IMR-90 (cell line): ENCODE measurements at regions not wholly inside any gene's neighbourhood (a gene's known extent, or its start where the extent isn't known, plus 50 kb on each side); places are given as distances from the start of the nearest gene placed in this dataset.

Experiments used
- BHLHE40 ChIP-seq: fragments of 150-350 bp; IDR thresholded peaks from 2 replicates; pipeline ENCODE4 v1.6.1; 2016; ENCODE audit warnings: mild to moderate bottlenecking, low read depth, low read length
- CEBPB ChIP-seq: IDR thresholded peaks from 2 replicates; pipeline ENCODE4 v1.6.1; 2012; ENCODE audit warnings: low read depth, low read length, improper control_type of control experiment
- FOS ChIP-seq: fragments of 150-350 bp; IDR thresholded peaks from 2 replicates; pipeline ENCODE4 v1.6.1; 2016; ENCODE audit warnings: low read depth, low read length
- MXI1 ChIP-seq: IDR thresholded peaks from 2 replicates; pipeline ENCODE4 v1.6.1; 2012; ENCODE audit warnings: low read depth, mild to moderate bottlenecking, low read length, moderate library complexity, borderline replicate concordance
- POLR2A ChIP-seq: IDR thresholded peaks from 2 replicates; pipeline ENCODE4 v1.6.1; 2012; ENCODE audit warnings: mild to moderate bottlenecking, low read depth, low read length
- RCOR1 ChIP-seq: IDR thresholded peaks from 2 replicates; pipeline ENCODE4 v1.6.1; 2012; ENCODE audit warnings: mild to moderate bottlenecking, low read length, improper control_type of control experiment; ENCODE audit not compliant: insufficient replicate concordance
- RFX5 ChIP-seq: IDR thresholded peaks from 2 replicates; pipeline ENCODE4 v1.8.0; 2012; ENCODE audit warnings: low read depth, mild to moderate bottlenecking, low read length, moderate library complexity
- SMC3 ChIP-seq: fragments of 150-350 bp; IDR thresholded peaks from 2 replicates; pipeline ENCODE4 v1.6.1; 2016; ENCODE audit warnings: low read depth, mild to moderate bottlenecking, antibody characterized with exemption, low read length, moderate library complexity
- TF ChIP-seq, protein P1 (sequence below): conservative IDR thresholded peaks from 2 replicates; pipeline ENCODE4 v1.5.1; 2012; ENCODE audit warnings: mild to moderate bottlenecking, low read depth, low read length, improper control_type of control experiment
- TF ChIP-seq, protein P2 (sequence below): fragments of 150-350 bp; IDR thresholded peaks from 2 replicates; pipeline ENCODE4 v1.6.1; 2017; ENCODE audit warnings: mild to moderate bottlenecking, antibody characterized with exemption, low read length, low read depth
- TF ChIP-seq, protein P3 (sequence below): fragments of 150-350 bp; IDR thresholded peaks from 2 replicates; pipeline ENCODE4 v1.6.1; 2016; ENCODE audit warnings: low read depth, mild to moderate bottlenecking, low read length, moderate library complexity, borderline replicate concordance

DNA sequence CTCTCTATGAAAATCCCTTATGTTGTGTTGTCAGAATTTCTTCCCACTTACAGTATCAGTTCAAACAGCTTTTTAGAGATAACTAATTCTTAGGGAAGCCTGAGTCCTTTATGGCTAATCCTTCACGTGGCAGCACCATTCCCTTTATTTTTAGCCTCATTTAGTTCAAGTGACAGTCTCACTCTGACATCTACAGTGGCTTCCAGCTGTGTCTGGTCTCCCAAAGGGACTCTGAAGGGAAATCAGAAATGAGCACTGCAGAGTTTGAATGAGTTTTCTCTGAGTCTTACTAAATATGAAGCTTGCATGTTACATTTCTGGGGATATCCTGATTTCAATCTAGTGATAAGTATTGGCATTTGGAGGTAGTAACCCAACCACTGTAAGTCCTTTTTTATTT lies 1104.1 kb downstream of the CDH11 start:
- TF ChIP-seq POLR2A: no peak
- TF ChIP-seq, protein P1, sequence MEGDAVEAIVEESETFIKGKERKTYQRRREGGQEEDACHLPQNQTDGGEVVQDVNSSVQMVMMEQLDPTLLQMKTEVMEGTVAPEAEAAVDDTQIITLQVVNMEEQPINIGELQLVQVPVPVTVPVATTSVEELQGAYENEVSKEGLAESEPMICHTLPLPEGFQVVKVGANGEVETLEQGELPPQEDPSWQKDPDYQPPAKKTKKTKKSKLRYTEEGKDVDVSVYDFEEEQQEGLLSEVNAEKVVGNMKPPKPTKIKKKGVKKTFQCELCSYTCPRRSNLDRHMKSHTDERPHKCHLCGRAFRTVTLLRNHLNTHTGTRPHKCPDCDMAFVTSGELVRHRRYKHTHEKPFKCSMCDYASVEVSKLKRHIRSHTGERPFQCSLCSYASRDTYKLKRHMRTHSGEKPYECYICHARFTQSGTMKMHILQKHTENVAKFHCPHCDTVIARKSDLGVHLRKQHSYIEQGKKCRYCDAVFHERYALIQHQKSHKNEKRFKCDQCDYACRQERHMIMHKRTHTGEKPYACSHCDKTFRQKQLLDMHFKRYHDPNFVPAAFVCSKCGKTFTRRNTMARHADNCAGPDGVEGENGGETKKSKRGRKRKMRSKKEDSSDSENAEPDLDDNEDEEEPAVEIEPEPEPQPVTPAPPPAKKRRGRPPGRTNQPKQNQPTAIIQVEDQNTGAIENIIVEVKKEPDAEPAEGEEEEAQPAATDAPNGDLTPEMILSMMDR: no peak
- TF ChIP-seq, protein P2, sequence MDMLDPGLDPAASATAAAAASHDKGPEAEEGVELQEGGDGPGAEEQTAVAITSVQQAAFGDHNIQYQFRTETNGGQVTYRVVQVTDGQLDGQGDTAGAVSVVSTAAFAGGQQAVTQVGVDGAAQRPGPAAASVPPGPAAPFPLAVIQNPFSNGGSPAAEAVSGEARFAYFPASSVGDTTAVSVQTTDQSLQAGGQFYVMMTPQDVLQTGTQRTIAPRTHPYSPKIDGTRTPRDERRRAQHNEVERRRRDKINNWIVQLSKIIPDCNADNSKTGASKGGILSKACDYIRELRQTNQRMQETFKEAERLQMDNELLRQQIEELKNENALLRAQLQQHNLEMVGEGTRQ: no peak
- TF ChIP-seq RFX5: no peak
- no peak for TF ChIP-seq RCOR1
- TF ChIP-seq FOS: no peak
- TF ChIP-seq SMC3: no peak
- TF ChIP-seq MXI1: no peak
- TF ChIP-seq, protein P3, sequence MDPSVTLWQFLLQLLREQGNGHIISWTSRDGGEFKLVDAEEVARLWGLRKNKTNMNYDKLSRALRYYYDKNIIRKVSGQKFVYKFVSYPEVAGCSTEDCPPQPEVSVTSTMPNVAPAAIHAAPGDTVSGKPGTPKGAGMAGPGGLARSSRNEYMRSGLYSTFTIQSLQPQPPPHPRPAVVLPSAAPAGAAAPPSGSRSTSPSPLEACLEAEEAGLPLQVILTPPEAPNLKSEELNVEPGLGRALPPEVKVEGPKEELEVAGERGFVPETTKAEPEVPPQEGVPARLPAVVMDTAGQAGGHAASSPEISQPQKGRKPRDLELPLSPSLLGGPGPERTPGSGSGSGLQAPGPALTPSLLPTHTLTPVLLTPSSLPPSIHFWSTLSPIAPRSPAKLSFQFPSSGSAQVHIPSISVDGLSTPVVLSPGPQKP: no peak
- TF ChIP-seq BHLHE40: no peak
- TF ChIP-seq CEBPB: no peak
